Uterus (tissue), 3 donors: ENCODE measurements at regions not wholly inside any gene's neighbourhood (a gene's known extent, or its start where the extent isn't known, plus 50 kb on each side); places are given as distances from the start of the nearest gene placed in this dataset.

ENCODE experiments used
- DNase-seq, 2 donors: peaks; one replicate each; pipeline ENCODE4 v3.0.0-alpha.2; 2019 to 2020
- H3K27ac ChIP-seq, 2 donors: fragments of 200-600 bp; sonication (generic); 1 replicate in 1 of 2; 2 replicates in 1 of 2; pipeline ENCODE4 v1.5.1; 2016 to 2018
- H3K27me3 ChIP-seq, 2 donors: fragments of 200-600 bp; sonication (generic); one replicate each; pipeline ENCODE4 v1.5.1; 2018 to 2019; ENCODE audit warnings: control low read depth in 1 of 2
- H3K36me3 ChIP-seq, 2 donors: fragments of 200-600 bp; sonication (generic); one replicate each; pipeline ENCODE4 v1.5.1; 2019; ENCODE audit warnings: control low read depth in 1 of 2
- H3K4me1 ChIP-seq, 2 donors: fragments of 200-600 bp; sonication (generic); one replicate each; pipeline ENCODE4 v1.5.1; 2018 to 2019; ENCODE audit warnings: control low read depth in 1 of 2
- H3K4me3 ChIP-seq, 2 donors: fragments of 200-600 bp; sonication (generic); 1 replicate in 1 of 2; 2 replicates in 1 of 2; pipeline ENCODE4 v1.5.1; 2018 to 2019; ENCODE audit warnings: mild to moderate bottlenecking in 1 of 2
- H3K9me3 ChIP-seq, 2 donors: fragments of 200-600 bp; sonication (generic); one replicate each; pipeline ENCODE4 v1.5.1; 2019; ENCODE audit warnings: control low read depth in 1 of 2
- POLR2A ChIP-seq, 2 donors: fragments of 450-650 bp; IDR thresholded peaks; one replicate each; pipeline ENCODE4 v1.6.1; 2016; ENCODE audit warnings: antibody characterized with exemption in 2 of 2, mild to moderate bottlenecking in 1 of 2, moderate library complexity in 1 of 2
- intact Hi-C: fragments of 100-400 bp; cut with DNase I; formaldehyde crosslinking; loops from one replicate; pipeline ENCODE4 v1.15.1; 2023; ENCODE audit warnings: low total_unique reads
- TF ChIP-seq, protein P1 (sequence below), 4 experiments: fragments of 200-600 bp in 2 of 4; fragments of 450-650 bp in 2 of 4; sonication (generic) in 2 of 4; IDR thresholded peaks; one replicate each; pipeline ENCODE4 v1.5.1; 2016 to 2019; ENCODE audit warnings: antibody characterized with exemption in 4 of 4, mild to moderate bottlenecking in 2 of 4, moderate library complexity in 1 of 4
- donor health status: DM: yes; HTN: yes; CAD: no.

DNA sequence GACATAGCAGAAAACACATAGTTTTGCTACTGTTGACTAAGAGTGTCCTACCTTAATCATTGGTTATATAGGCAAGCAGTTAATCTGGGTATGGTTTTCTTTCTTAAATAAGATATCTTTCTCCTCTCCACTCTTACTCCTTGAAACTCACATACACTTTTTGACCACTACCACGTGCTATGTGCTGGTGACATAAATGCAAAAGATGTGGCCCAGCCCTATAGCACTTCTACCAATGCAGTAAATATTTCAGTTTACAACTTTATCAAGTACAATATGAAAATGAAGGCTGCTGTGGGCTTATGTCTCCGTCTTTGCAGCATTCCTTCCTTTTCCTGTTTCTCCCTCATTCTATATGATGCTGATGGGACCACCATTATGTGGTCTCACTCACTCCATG is 410.2 kb upstream of the CFAP20DC start:
- H3K9me3 ChIP-seq: no peaks in the 10 kb centered on the region
- no peaks in the 10 kb centered on the region for H3K4me1 ChIP-seq
- TF ChIP-seq POLR2A (IDR thresholded peaks at IDR 0.05): no peak
- TF ChIP-seq, protein P1, sequence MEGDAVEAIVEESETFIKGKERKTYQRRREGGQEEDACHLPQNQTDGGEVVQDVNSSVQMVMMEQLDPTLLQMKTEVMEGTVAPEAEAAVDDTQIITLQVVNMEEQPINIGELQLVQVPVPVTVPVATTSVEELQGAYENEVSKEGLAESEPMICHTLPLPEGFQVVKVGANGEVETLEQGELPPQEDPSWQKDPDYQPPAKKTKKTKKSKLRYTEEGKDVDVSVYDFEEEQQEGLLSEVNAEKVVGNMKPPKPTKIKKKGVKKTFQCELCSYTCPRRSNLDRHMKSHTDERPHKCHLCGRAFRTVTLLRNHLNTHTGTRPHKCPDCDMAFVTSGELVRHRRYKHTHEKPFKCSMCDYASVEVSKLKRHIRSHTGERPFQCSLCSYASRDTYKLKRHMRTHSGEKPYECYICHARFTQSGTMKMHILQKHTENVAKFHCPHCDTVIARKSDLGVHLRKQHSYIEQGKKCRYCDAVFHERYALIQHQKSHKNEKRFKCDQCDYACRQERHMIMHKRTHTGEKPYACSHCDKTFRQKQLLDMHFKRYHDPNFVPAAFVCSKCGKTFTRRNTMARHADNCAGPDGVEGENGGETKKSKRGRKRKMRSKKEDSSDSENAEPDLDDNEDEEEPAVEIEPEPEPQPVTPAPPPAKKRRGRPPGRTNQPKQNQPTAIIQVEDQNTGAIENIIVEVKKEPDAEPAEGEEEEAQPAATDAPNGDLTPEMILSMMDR (IDR thresholded peaks at IDR 0.05): no peak
- no peaks in the 10 kb centered on the region for H3K36me3 ChIP-seq
- DNase-seq: no peak
- no peaks in the 10 kb centered on the region for H3K27me3 ChIP-seq
- no peak overlapping the region for H3K4me3 ChIP-seq
- no peak overlapping the region for H3K27ac ChIP-seq
- intact Hi-C loops: no loop called here

DNA sequence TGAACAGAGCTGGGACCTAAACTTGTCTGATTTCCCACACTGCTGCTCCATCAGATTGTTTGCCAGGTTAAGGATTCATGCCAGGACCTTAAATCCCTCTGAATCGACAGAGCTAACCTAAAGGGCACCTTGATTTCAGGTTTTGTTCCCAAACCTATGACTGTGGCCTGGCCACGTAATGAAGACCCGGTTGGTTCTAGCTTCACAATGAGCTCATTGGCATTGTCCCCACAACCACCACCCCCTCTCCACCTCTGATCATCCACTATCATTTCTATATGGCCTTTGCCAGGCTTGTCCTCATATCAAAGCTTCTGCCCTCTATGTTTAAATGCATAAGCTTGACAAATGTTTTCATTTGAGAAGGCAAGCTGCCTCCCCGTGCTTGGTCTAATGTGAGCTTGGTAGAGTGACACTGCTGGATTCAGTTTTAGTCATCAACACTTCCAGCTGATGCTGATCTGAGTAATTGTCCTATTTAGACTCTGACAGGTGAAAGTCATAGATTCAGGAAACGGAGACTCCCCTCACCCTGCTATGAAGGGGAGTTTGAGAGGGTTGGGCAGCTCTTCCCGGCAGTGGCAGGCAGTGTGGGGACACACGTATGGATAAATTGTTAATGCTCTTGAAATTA is 407.1 kb upstream of the CFAP20DC start:
- Histone ChIP-seq H3K9me3 (no peaks in the 10 kb centered on the region), H3K36me3 (no peaks in the 10 kb centered on the region), H3K4me3 (no peak overlapping the region), H3K4me1 (no peaks in the 10 kb centered on the region), H3K27ac (no peak overlapping the region), H3K27me3 (no peaks in the 10 kb centered on the region)
- no peak for TF ChIP-seq POLR2A (IDR thresholded peaks at IDR 0.05)
- TF ChIP-seq, protein P1 (IDR thresholded peaks at IDR 0.05): no peak
- intact Hi-C loops: no loop called here
- DNase-seq: no peak

DNA sequence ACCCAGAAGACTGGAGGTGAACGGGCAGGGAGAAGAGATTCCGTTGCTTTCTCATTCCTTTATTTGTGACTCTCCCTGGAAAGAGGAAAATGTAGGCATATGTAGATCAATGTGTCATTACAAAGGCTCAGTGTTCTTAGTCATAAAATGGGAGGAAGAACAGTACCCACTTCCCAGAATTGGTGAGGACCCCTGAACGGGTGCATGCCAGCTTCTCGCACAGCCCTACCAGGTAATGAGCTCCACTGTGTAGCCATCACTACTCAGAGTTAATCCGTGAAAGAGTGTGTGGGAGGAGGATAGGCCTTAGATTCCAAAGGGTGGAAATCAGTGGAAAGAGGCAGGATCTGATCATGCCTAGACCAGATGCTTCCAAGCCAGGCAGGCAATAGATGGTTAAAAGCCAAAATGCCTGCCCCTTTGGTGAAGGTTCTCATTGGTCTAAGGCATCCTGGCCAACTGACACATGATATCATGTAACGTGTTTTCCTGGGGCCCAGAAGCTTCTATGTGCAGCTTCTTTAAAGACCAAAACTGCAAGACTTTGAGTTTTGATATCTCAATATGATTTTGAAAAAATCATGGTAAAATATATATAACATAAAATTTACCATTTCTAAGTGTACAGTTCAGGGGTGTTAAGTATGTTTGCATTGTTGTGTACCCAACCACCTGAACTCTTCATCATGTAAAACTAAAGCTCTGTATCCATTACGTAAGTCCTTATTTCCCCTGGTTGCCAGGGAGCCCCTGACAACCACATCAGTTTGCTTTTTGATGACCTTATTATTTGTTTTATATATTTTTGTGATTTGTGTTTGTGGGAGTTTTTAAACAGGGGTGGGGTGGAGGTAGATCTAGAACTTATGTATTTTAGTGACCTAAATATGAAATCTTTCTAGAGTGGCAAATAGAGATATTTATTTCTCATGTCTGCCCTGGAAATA is 402.2 kb upstream of the CFAP20DC start:
- no peak for TF ChIP-seq POLR2A (IDR thresholded peaks at IDR 0.05)
- TF ChIP-seq, protein P1 (IDR thresholded peaks at IDR 0.05): no peak
- no peaks in the 10 kb centered on the region for H3K4me1 ChIP-seq
- intact Hi-C loops: no loop called here
- DNase-seq: no peak
- no peaks in the 10 kb centered on the region for H3K27me3 ChIP-seq
- no peak overlapping the region for H3K27ac ChIP-seq
- H3K36me3 ChIP-seq: no peaks in the 10 kb centered on the region
- H3K9me3 ChIP-seq: no peaks in the 10 kb centered on the region
- H3K4me3 ChIP-seq: no peak overlapping the region

DNA sequence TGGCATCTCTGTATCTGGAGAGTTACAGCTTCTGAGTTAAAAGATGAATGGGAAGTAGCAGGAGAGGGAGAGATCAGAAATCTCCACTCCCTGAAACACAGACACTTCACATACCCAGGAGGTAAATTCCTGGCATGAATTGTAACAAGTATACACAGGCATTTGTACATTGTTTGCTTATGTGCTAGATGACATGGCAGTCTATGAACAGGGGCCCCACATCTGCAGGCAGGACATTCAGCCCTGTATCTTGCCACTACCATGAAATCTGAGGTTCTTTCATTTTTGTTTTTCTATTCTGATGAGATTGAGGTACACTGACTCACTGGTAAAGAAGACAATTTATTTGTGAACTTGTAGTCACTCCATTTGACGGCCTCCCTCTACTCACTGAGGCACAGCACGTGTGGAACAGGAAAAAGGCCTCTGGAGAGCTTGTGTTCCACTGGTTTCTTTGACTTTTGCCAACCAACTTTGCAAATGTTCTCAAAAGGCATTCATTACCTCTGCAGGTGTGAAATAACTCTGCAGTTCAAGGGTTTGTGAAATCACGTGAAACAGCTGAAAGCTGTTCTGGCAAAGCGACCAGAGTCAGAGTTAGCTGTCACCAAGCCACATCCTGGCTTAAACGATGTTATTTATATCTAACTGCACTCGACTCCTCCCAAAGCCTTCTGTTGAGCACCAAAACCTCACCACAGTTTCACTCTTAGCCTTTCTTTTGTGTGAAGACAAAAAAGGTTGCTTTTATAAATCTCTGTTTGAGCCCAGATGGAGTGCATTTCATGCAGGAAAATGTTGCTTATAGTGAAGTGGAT is 401.3 kb upstream of the CFAP20DC start:
- intact Hi-C loops: no loop called here
- Histone ChIP-seq H3K4me3 (no peak overlapping the region), H3K27ac (no peak overlapping the region), H3K36me3 (no peaks in the 10 kb centered on the region), H3K27me3 (no peaks in the 10 kb centered on the region), H3K4me1 (no peaks in the 10 kb centered on the region), H3K9me3 (no peaks in the 10 kb centered on the region)
- DNase-seq: no peak
- TF ChIP-seq, protein P1 (IDR thresholded peaks at IDR 0.05): no peak
- TF ChIP-seq POLR2A (IDR thresholded peaks at IDR 0.05): no peak
